HG03432 (cell line): ENCODE measurements at regions not wholly inside any gene's neighbourhood (a gene's known extent, or its start where the extent isn't known, plus 50 kb on each side); places are given as distances from the start of the nearest gene placed in this dataset.
"Not testable (repeated sequence)": the region's sequence is repeated elsewhere in the genome, so short reads cannot be mapped to it uniquely, and the experiment has no call there.

Source experiments
- ATAC-seq: cut with Tn5 transposase; IDR thresholded peaks from one replicate; pipeline ENCODE4 v1.9.1; 2021; ENCODE audit warnings: mild to moderate bottlenecking, moderate library complexity; ENCODE audit not compliant: unreplicated experiment

DNA sequence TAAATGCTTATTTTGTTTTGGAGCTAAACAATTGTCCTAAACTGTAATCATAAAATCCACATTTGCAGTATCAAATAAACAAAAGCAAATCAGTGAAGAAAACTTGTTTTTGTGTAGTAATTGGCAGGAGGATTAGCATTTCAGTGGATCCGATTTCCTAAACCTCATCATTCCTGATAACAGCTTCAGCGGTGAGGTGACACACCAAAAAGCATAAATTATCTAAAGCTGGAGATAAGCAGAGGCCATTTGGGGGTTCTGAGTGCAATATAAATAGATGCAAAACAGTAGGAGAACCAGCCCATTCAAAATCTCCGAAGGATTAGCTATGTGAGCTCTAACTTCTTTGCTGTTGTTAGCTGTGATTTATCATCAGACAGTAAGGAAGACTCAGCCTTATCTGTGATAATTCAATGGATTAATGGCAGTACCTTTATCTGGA lies 235.8 kb downstream of the EPHA7 start:
- ATAC-seq, result no peak

DNA sequence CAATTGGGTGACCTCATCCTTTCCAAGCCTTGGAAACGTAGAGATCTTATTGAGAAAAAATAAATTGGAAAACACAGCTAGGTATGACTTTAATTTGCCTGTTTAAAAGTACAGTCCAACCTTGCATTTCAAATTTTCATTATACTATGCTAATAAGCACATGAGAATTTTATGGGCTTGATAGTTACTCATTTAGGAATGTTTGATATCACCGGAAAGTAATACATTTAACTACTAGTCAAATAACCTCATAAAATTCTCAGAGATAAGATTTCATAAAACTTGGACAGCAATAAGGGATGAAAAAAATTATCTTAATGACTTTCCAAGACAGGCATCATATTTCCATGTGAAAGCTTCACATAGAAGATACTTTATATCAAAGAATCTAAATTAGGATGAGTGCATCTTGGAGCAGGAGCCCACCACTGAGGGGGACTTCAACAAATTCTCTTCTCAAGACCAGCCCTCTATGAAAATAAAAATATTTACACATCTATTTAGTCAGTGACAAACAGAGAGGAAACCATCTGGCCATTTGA lies 236.3 kb downstream of the EPHA7 start:
- ATAC-seq, result no peak

DNA sequence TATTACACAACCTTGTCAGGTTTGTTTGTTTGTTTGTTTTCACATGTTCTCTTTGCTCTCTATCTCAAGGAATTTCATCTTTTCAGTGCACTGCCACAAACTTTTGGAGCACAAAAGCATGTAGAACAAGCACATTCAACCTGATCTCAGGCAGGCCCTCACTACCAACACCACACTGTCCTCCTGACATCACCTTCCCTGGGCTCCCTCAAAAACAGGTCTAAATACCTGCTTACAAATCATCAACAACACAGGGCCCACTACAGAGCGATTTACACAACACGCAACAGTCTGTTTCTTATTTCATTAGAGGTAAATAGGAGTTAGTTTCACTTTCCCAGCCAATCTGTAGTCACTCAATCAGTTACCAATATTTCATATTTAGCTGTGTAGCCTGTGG lies 241.4 kb downstream of the EPHA7 start:
- ATAC-seq, result peak; percentile 49

DNA sequence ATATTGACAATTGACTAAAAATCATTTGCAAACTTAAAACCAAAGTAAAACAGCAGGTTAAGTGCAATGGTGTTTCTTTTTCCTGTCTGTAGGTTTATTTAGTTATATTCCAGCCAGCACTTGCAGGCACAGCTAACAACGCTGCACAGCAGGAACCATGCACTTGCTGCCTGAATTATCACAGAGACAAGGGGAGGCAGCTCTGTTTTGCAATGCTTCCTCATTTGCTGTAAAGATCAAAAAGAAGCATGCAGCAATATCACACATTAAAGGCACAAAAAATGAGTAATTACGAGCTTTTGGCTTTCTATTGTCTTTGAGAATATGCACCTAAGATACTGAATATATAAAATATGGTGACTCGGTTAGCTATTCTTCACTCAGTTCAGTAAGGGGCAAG lies 241.9 kb downstream of the EPHA7 start:
- peak; percentile 26 for ATAC-seq

DNA sequence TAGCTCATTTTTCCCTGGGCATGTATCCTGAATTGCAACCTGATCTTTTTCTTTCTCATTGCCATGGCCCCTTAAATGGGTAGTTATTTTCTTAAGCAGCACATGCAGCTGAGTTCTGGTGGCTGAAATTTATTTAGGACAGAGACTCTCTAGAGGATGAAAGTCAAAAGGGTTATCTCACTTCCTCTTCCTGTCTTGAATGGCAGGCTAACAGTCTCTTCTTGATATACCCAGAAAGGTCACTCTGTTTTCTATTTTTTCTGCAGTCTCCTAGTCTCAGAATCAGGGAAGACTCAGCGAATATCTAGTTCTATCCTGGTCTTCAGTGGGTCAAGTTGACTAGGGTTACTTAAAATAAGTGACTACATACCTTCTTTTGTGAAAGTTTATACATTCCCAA lies 243.3 kb downstream of the EPHA7 start:
- ATAC-seq, result peak; percentile 94

DNA sequence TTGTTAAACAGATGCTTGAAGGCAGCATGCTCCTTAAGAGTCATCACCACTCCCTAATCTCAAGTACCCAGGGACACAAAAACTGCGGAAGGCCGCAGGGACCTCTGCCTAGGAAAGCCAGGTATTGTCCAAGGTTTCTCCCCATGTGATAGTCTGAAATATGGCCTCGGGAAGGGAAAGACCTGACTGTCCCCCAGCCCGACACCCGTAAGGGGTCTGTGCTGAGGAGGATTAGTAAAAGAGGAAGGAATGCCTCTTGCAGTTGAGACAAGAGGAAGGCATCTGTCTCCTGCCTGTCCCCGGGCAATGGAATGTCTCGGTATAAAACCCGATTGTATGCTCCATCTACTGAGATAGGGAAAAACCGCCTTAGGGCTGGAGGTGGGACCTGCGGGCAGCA lies 245.8 kb downstream of the EPHA7 start:
- ATAC-seq, result not testable (repeated sequence)

DNA sequence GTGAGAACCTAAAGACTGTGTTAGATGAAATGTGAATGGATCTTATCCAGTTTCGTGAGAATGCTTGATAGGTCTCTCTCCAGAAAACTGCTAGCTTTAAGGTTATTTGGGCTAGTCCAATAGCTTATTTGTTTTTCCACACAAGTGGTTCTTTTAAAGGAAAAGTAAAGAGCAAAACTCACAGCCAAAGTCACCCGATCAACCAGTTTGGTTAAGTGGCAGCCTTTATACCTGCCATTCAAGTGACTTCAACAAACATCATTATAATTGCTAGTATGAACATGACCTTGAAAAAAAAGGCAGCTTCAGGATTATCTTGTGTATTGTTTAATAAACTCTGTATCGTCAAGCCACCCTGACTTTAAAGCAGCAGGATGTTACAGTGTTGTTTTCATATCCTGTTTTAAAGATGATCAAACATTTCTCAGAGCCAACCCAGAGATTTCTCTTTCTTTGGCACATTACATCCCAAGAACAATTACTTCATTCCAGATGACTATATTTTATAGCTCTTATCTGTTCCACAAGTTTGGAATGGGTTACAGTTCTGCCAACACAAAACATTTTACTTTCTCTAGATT lies 253.4 kb downstream of the EPHA7 start:
- no peak for ATAC-seq

DNA sequence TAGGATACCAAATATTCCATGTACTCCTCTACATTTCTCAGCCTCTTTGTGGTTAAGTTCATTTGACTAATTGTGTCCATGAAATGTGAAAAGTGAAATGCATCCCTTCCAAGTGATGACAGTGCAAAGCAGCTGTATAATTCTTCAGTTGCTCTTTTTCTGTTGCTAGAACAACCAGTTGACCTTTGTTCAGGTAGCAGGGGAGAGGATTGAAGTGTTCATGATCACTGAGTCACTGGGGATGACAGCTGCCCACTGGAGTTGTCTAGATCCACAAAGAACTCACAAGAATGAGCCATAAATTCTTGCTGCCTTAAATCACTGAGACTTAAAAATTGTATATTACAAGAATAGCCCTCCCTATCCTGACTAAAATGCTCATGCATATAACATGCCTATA lies 254.6 kb downstream of the EPHA7 start:
- no peak for ATAC-seq

DNA sequence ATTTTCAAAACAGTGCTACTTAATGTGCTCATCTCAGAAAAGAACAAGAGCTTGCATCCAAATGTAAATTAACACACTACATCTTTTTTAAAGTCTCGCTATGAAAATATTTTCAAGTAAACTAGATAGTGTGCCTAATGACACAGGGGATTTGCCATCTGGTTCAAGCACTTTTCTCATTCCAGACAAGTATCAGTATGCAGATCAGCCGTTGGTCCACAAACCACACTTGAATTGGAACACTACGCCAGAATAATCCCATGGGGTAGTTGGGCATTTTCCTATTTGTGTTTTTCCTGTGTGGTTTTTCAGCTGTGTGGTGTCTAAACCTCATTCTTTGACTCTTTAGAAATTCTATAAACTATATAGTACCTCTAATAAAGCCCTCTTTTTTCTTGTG lies 256.2 kb downstream of the EPHA7 start:
- no peak for ATAC-seq

DNA sequence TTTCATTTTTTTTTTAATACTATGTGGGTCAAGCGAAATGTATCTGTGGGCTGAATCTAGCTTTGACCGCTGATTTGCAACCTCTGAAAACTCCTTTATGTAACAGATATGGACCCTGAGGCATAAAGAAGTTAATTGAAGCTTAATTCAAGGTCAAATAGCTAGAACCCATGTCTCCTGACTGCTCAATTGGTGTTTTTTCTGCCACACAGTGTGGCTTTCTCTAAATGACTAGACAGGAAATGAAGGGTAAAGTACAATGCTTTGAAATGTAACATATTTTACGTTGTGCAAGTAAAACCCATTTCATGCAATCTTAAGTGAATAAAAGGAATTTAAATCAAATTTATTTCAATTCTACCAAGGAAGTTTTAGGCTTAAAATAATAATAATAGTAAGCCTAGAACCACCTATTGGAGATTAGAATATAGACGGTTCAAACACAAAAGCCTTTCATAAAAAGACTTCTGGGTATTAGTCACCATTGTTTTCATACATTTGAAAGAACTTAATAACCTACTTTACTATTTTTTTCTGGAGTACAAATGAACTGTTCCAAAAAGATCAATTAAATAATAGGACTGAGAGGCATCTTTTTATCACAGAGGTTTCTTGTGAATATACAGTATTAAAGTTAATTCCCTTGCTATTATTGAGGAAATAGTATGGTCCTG lies 279.8 kb downstream of the EPHA7 start:
- ATAC-seq, result peak; percentile 98

DNA sequence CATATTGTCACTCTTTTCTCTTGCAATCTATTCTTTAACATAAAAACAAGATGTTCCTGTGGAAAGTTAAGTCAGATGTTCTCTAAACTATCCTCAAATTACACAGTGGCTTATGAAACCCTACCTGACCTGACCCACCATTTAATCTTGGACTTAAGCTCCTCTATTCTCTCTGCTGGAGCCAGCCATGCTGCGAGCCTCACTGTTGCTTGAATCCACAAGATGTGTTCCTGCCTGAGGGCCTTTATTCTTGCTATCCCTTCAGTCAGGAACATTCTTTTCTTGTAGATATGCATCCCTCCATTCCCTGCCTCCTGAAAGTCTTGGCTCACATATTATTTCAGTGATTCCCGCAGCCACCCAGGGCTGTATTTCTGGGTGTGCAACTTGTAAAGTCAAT lies 283.2 kb downstream of the EPHA7 start:
- ATAC-seq, result no peak

DNA sequence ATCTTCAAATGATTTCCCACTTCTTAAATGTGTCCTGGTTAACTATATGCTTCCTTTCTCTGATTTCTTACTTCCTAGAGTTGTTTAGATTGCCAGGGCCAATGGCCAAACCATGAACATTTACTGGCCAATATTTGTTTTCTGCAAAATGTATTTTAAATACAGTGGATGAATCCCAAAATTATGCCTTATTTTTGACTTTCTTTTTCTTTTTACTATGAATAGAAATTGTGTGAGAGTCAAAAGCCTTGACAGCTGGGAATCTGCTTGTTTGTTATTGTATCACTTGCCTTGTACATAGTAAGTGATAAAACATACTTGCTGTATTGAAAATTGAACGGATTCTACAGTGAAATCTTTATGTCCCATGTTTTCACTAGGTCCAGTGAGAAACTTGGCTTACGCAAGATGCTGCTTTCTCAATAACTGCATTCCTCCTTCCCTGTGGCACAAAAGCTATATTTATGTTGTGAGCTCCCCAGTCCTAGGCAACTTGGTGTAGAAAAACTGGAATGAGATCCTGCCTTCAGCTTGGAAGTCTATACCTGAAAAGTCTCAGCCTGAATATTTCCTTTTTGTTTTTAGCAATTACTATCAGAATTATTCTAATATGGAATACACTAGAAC lies 295.2 kb downstream of the EPHA7 start:
- ATAC-seq, result no peak

DNA sequence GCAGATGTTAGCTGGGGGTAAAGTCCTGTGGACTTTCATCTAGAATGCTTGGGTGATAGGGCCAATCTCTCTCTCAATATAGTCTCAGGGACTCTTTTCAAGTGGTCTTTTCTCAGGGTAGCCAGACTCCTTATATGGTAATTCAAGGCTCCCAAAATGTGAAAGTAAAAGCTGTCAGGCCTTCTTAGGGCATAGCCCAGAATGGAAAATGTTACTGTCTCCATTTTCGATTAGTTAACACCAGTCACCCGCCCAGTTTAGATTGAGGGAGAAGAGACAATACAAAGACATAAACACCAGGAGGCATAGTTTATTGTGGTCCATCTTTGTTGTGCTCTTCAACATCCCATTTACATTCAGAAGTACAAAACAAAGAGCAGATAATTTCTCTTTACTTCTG lies 295.8 kb downstream of the EPHA7 start:
- peak; percentile 60 for ATAC-seq

DNA sequence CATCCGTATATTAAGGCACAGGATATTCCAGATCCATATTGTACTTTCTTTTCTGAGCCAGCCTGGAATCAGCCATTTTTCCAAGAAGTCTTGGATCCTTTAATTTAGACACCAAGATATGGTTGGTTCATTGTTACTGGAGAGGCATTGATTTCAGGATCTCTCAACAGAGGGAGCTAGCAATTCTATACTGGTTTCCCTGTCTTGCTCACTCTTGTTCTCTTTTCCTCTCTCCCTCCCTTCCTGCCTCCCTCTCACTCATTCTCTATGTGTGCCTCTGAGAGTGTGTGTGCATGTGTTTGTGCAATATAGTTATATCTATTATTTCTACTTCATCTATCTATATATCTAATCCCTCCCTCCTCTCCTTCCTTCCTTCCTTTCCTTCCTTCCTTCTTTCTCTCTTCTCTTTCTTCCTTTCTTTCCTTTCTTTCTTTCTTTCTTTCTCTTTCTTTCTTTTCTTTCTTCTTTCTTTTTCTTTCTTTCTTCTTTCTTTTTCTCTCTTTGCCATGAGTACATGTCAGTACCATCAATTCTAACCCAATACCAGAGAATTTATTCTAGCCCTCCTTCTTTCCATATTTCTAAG lies 299.1 kb downstream of the EPHA7 start:
- ATAC-seq, result no peak

DNA sequence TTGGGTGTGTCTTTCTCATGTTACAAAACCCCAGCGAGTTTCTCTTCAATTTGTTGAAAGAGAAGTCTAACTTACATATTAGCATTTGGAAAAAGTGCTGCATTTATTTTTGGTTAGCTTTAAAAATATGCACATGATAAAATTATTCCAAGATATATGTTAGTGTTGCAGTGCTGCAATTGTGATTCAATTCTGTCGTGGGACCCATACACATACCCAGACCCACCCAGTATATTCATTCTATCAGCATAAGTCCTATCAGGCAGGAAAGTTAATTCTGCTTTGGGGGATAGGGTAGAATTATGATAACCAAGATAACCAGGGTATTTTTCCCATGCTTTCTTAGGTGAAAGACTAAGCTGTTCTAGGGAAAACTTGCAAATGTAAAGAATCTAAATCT lies 313.5 kb downstream of the EPHA7 start:
- no peak for ATAC-seq

DNA sequence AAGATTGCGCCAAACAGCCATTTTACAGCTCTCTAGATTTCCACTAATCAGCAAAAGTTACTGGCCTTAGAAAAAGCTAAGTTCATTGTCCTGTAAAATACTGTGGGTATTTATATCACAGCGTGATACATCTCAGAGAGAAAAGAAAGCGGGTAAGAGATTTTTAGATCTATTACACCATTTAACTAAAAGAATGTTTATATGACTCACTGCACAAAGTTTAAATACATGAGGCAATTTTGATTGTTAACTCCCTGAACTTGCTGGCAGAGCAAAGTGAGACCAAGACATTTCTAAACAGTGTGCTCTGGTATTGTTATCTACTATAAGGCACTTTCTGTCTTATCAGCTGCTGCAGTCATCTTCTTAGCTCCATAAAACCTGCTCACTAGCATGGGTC lies 314.3 kb downstream of the EPHA7 start:
- no peak for ATAC-seq

DNA sequence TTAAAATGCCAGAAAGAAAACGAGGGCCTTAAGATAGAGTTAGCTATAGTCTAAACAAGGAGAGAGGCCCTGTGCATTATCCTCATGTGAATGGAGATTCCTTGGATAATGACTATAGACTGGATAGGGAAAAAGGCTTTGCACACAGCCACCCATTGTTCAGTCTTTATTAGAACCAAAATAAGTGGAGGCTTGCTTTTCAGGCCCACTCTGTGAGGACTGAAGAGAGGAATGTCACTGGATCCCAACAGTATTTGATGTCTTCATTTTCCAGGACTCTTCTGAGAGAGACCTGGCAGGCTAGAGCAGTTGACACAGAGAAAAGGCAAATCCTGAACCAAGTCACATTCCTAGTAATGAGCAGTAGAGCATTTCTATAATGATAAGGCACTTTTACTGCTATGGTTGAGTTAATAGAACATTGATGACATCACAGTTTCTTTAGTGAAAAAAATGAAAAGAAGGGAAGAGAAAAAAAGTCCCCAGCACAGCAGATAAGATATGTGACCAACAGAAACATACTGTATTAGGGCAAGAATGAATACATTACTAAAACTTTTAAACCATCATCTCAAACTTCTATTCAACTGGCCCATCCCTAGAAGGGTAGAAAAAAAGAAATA lies 315.1 kb downstream of the EPHA7 start:
- ATAC-seq, result no peak

DNA sequence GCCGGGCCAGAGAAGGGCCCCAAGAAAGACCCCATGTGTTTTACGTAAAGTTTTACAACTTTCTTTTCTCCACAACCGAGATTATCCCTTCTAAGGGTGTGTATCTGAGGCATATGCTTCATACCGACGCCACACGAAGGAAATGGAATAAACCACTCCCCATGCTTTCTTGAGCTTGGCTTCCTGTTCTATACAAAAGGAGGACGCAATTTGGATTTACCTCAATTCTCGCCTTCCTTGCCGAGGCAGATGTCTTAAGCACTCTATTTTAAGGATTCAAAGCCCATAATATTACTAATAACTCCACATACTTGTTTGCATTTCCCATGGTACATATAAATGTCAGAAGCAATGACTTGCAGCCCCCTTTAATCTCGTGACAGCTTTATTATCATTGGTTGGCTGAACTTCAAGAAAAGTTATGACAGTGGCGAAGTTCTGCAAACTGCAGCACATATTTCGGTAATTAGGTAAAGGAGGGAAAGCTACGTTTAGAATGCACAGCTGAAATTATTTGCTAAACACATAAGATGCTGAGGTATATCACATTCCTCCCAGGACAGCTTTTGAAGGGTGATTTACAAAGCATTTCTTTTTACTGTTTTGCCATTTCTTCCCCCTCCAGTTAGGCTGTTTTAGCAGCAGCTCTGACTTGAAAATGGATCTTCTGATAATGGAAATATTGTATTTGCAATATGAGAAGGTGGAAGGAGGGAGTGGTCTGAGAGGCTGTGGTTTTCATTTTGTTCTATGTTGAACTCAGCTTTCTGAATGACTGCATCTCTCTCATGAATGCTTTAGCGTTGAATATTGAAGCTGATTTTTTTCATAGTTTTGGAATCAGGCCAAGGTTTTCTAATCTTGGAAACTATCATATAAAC lies 330.5 kb downstream of the EPHA7 start:
- ATAC-seq, result no peak

DNA sequence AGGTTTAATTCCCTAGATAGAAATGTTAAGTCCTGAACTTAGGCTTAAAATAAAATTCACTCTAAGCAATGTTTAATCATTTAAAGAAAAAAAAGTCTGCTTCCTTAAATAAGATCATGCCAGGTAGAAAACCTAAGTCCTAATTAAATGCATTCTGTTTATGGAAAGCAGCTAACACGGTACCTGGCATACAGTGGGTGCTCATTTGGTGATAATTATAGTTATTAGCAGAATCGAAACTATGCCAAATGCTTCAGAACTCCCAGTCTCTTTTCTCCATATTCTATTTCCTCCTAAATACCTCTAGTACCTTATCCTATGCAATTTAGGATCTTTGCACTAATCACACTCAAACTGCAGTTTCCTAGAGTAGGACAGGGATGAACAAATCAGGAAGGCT lies 331.8 kb downstream of the EPHA7 start:
- no peak for ATAC-seq

DNA sequence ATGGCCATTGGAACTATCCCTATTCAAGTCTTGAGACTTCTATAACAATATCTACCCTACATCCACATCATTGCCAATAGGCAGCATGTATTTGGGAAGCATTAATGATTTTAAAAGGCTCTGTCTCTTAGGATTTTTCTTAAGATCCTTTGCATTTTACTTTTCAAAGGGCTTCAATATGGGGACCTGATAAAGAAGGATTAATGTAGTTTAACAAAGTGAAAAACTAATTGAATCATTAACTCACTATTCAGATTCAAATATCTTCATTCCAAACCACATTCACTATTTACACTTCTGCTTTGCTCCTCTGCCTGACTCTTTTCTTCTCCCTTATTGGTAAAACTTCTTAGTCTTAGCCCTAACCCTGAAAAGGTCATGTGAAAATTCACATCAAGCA lies 333.0 kb downstream of the EPHA7 start:
- ATAC-seq, result no peak
